ENCODE measurements at regions not wholly inside any gene's neighbourhood (a gene's known extent, or its start where the extent isn't known, plus 50 kb on each side); places are given as distances from the start of the nearest gene placed in this dataset.
A peak's percentile ranks its signal among the peaks of the same experiment; 100 is the strongest.
"Not testable (repeated sequence)": the region's sequence is repeated elsewhere in the genome, so short reads cannot be mapped to it uniquely, and the experiment has no call there.

- no peak for DNase-seq (ENCODE audit: low read depth)
Observed at GRCh38 chr6:156689656-156690055, 87.5 kb upstream of the ARID1B start.

- no peak for DNase-seq (ENCODE audit: low read depth)
Observed at GRCh38 chr6:156688620-156688971, 88.6 kb upstream of the ARID1B start.

- peak; percentile 56 for DNase-seq (ENCODE audit: low read depth)
Observed at GRCh38 chr6:156687789-156688619, 89.2 kb upstream of the ARID1B start.

- DNase-seq (ENCODE audit: low read depth) = peak; percentile 67
Observed at GRCh38 chr6:156686995-156687788, 90.0 kb upstream of the ARID1B start.

GRCh38 chr6:156686301-156686994 is 90.7 kb upstream of the ARID1B start:
- DNase-seq (ENCODE audit: low read depth) = peak; percentile 57

DNA sequence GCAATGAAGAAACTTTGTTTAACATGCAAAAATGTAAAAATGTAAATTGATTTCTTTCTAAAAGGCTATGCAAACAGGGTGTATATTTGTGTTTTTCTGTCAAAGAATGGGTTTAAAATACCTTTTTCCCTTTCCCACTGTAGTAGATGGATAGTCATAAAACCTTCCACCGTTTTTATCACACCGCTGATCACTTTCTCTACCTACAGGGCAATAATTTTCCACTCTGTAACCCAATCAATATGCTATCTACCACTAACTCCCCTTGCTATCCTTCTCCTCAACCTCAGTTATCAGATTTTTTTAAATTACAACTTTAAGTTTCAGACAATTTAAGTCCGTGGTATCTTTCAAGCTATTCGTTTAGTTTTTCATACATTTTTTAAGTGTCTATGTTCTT is 91.4 kb upstream of the ARID1B start:
- no peak for DNase-seq (ENCODE audit: low read depth)

DNA sequence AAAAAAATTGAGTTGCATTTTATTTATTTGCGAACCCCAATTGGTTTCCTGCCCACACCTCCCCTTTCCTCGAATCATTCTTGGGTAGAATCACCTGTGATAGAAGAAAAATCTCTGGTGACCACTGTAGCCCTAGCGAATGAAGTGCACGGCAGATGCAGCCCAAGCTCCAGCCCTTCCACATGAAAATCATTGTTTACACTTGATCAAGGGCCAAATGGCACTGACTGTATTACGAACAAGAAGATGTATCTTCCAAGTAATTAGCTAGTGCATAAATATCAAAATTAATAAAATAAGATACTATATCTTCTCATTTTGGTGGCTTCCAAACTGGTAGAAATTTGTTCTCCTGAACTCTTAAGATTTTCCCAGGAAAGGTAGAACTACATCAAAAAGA is 93.4 kb upstream of the ARID1B start:
- no peak for DNase-seq (ENCODE audit: low read depth)

- DNase-seq (ENCODE audit: low read depth) = no peak
Observed at GRCh38 chr6:156676721-156677120, 100.5 kb upstream of the ARID1B start.

DNA sequence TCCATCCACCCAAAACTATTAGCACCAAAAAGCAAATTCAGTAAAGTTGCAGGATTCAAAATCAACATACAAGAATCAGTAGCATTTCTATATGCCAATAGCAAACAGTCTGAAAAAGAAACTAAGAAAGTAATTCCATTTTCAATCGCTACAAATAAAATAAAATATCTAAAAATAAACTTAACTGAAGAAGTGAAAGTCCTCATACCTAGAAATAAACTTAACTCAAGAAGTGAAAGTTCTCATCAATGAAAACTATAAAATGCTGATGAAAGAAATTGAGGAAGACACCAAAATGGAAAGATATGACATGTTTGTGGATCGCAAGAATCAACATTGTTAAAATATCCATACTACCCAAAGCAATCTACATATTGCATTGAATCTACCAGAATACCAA is 103.0 kb upstream of the ARID1B start:
- no peak for DNase-seq (ENCODE audit: low read depth)

GRCh38 chr6:156670097-156670496 is 107.1 kb upstream of the ARID1B start:
- not testable (repeated sequence) for DNase-seq (ENCODE audit: low read depth)

DNA sequence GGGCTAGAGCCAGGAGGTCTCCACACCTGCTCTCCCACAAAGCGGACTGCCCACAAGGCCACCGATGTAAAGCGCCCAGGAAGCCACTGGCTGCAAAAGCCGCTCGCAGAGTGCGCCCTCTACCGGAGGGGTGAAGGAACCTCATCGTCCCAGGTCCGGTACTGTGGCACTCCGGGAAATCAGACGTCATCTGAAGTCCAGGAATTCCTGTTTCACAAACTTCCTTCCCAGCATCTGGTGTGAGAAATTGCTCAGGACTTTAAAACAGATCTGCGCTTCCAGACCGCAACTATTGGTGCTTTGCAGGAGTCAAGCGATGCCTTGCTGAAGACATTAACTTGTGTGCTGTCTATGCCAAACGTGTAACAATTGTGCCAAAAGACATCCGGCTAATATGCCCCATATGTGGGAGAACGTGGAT is 115.1 kb upstream of the ARID1B start:
- DNase-seq (ENCODE audit: low read depth) = peak; percentile 17

GRCh38 chr6:156660389-156660788 is 116.8 kb upstream of the ARID1B start:
- no peak for DNase-seq (ENCODE audit: low read depth)

GRCh38 chr6:156659822-156660198 is 117.4 kb upstream of the ARID1B start:
- no peak for DNase-seq (ENCODE audit: low read depth)

- no peak for DNase-seq (ENCODE audit: low read depth)
Observed at GRCh38 chr6:156658966-156659821, 118.0 kb upstream of the ARID1B start.

GRCh38 chr6:156658186-156658965 is 118.8 kb upstream of the ARID1B start:
- DNase-seq (ENCODE audit: low read depth) = peak; percentile 50

GRCh38 chr6:156657296-156657695 is 119.9 kb upstream of the ARID1B start:
- DNase-seq (ENCODE audit: low read depth) = no peak

DNA sequence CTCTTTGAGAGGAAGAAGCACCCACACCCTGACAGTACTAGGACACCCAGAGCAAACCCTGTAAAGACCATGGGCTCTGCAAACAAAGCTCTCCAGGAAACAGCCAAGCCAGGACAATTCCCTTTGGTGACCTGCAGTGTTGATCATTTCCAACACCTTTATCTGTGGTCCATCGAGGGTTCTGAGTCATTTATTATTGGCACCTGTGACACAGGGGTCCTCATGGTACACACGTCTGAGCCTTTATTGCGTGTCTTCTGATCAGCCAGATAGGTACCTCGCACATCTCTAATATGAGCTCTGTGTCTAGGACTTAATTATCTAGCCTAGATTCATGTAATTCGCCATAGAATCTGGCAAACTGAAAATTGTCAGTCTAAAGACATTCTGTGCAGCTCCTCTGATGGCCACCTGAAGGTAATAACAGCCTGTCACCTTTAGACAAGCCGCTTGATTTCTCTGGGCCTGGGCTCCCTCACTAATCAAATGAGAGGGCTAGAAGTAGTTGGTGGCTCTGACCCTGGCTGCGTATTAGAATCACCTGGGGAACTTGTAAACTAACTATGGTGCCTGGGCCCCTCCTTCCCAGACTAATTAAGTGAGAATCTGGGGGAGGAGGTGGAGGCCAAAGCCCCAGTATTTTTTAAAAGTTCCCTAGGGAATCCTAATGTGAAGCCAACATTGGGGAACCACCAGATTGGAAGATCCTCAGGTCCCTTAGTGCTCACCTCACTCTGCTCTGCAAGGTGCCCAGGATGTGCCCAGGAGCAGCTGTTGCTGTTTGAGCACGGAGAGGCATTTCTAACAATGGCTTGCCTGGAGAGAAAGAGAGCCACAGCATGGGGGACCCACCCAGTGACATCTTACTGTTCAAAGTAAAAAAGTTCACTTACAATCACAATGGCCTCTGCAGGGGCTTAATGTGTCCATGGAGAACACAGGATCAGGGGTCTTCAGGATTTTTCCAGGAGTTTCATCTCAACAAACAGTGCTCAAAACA is 122.0 kb upstream of the ARID1B start:
- DNase-seq (ENCODE audit: low read depth) = no peak

DNA sequence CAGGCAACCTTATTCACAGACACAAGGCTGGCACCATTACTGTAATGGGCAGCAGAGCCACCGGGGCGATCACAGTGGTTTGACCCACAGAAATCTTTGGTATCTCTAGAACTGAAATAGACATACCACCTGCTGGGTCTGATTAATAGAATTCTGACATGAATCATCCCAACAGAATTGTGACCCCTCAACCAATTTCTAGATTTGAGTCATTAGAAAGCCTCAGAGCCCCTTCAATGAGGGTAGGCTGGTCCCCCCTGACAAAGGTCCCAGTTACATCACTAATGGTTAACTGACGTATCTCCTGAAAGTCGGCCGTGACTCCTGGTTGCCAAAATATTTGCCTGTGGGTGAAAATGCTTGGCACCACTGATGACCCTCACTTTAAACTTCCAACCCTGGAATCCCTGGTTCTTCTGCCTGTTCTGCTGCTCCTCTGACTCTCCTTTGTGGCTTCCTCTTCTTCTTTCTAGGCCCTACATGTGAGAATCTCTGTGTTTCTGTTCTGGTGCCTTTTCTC is 124.9 kb upstream of the ARID1B start:
- no peak for DNase-seq (ENCODE audit: low read depth)

DNA sequence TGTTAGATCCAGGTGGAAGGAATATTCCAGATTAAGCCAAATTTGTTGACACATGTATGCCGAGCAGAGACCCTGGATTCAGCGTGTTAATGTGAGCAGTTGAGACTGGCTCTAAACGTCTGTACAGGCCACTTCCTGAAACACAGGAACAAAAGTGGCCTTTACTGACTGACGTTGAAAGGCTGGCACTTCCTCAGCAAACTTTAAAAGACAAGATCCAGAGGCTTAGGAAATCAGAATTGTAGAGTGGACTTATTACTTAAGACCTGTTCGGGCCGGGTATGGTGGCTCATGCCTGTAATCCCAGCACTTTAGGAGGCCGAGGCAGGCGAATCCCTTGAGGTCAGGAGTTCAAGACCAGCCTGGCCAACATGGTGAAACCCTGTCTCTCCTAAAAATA is 125.7 kb upstream of the ARID1B start:
- DNase-seq (ENCODE audit: low read depth) = no peak

Measured in renal cortical epithelial cell (primary cell).